ENCODE measurements at regions not wholly inside any gene's neighbourhood (a gene's known extent, or its start where the extent isn't known, plus 50 kb on each side); places are given as distances from the start of the nearest gene placed in this dataset.

DNA sequence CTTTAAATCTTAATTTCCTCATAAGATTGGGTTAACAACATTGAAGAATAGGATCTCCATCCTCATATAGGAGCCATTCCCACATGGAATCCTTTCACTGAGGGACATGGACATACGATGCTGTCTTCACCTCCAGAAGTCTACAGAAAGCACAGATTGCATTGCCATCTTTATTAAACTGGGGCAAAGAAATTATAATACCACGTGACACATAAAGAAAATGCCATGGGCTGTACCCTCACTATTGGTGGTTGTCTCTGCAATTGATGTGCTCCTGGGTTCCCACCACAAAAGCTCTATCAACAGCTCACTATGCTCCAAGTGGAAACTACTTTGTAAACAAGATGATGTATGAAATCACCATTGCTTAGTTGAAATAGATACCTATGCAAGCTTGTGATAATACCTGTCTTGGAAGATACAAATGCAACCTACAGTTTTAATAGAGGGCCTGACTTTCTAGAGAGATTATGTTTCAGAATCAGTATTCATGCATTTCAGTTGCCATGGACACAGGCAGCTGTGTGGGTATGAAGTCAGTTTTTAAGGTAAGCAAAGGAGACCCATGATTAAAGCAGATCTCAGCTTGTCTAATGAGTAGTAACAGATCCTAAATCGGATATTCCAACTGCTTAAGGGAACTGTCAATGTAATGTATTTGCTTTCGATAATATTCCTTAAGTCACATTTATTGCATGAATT lies 337.0 kb downstream of the RAD51AP2 start:
- ChIA-PET CTCF (no interaction called here), POLR2A (no interaction called here)
- no peaks in the 10 kb centered on the region for H3K4me1 ChIP-seq (ENCODE audit: insufficient read depth, low read length)
- no peak overlapping the region for H3K4me3 ChIP-seq (ENCODE audit: low read length)
- Mint-ChIP-seq H3K4me1 (ENCODE audit: low read depth) (no peaks in the 10 kb centered on the region), H3K36me3 (ENCODE audit: low read depth) (no peaks in the 10 kb centered on the region), H3K27ac (no peak overlapping the region), H3K4me3 (no peak overlapping the region), H3K9me3 (no peaks in the 10 kb centered on the region), H3K27me3 (no peaks in the 10 kb centered on the region)
- no peaks in the 10 kb centered on the region for H3K36me3 ChIP-seq (ENCODE audit: insufficient read depth, low read length)
- TF ChIP-seq, protein P1, sequence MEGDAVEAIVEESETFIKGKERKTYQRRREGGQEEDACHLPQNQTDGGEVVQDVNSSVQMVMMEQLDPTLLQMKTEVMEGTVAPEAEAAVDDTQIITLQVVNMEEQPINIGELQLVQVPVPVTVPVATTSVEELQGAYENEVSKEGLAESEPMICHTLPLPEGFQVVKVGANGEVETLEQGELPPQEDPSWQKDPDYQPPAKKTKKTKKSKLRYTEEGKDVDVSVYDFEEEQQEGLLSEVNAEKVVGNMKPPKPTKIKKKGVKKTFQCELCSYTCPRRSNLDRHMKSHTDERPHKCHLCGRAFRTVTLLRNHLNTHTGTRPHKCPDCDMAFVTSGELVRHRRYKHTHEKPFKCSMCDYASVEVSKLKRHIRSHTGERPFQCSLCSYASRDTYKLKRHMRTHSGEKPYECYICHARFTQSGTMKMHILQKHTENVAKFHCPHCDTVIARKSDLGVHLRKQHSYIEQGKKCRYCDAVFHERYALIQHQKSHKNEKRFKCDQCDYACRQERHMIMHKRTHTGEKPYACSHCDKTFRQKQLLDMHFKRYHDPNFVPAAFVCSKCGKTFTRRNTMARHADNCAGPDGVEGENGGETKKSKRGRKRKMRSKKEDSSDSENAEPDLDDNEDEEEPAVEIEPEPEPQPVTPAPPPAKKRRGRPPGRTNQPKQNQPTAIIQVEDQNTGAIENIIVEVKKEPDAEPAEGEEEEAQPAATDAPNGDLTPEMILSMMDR (IDR thresholded peaks at IDR 0.05): no peak
- DNase-seq (no peak), ATAC-seq (ENCODE audit: poor library complexity) (no peak)
- H3K27ac ChIP-seq (ENCODE audit: low read depth in 1 of 2, low read length in 2 of 2): no peak overlapping the region
- intact Hi-C loops (cut with DNase I, micrococcal nuclease): no loop called here
- peaks cover 0 to 3% of the 10 kb centered on the region in 2 experiments for H3K9me3 ChIP-seq (ENCODE audit: control insufficient read depth in 1 of 2, insufficient read depth in 1 of 2, low read length in 2 of 2)
- H3K27me3 ChIP-seq (ENCODE audit: control insufficient read depth in 1 of 2, insufficient read depth in 2 of 2, low read length in 2 of 2): no peaks in the 10 kb centered on the region

GRCh38 chr2:17179145-17179808 lies 339.0 kb downstream of the RAD51AP2 start:
- CTCF ChIA-PET: no interaction called here
- no peaks in the 10 kb centered on the region for H3K36me3 Mint-ChIP-seq (ENCODE audit: low read depth)
- Histone ChIP-seq H3K9me3 (ENCODE audit: control insufficient read depth in 1 of 2, insufficient read depth in 1 of 2, low read length in 2 of 2) (peaks cover 0 to 3% of the 10 kb centered on the region in 2 experiments), H3K4me3 (ENCODE audit: low read length) (no peak overlapping the region), H3K4me1 (ENCODE audit: insufficient read depth, low read length) (no peaks in the 10 kb centered on the region), H3K36me3 (ENCODE audit: insufficient read depth, low read length) (no peaks in the 10 kb centered on the region), H3K27ac (ENCODE audit: low read depth in 1 of 2, low read length in 2 of 2) (no peak overlapping the region), H3K27me3 (ENCODE audit: control insufficient read depth in 1 of 2, insufficient read depth in 2 of 2, low read length in 2 of 2) (no peaks in the 10 kb centered on the region)
- POLR2A ChIA-PET: no interaction called here
- no peaks in the 10 kb centered on the region for H3K4me1 Mint-ChIP-seq (ENCODE audit: low read depth)
- ATAC-seq (ENCODE audit: poor library complexity) (no peak), DNase-seq (no peak)
- H3K9me3 Mint-ChIP-seq: peaks cover 2% of the 10 kb centered on the region
- no peak overlapping the region for H3K27ac Mint-ChIP-seq
- TF ChIP-seq, protein P1 (IDR thresholded peaks at IDR 0.05): no peak
- intact Hi-C loops (cut with DNase I, micrococcal nuclease): no loop called here
- no peak overlapping the region for H3K4me3 Mint-ChIP-seq
- H3K27me3 Mint-ChIP-seq: no peaks in the 10 kb centered on the region

DNA sequence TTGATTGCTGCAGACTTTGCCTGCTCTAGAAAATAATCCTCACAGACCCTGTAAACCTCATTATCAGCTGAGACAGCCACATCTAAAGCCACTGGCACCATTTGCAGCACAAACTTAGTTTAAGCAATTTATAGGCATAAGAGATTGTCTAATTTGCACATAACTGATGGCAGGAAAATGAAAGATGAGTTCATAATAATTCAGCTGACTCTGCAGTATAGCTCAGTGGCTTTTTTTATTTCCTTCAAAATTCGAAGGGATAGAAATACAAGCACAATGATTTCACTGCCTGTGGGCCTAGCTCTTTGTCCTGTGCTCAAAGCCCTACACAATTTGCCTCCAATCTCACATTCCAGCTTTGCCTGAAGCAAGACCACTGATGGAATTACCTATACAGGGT lies 341.2 kb downstream of the RAD51AP2 start:
- Mint-ChIP-seq H3K27ac (no peak overlapping the region), H3K4me1 (ENCODE audit: low read depth) (no peaks in the 10 kb centered on the region), H3K4me3 (no peak overlapping the region), H3K9me3 (peaks cover 6% of the 10 kb centered on the region), H3K36me3 (ENCODE audit: low read depth) (no peaks in the 10 kb centered on the region), H3K27me3 (no peaks in the 10 kb centered on the region)
- H3K27me3 ChIP-seq (ENCODE audit: control insufficient read depth in 1 of 2, insufficient read depth in 2 of 2, low read length in 2 of 2): no peaks in the 10 kb centered on the region
- DNase-seq (no peak), ATAC-seq (ENCODE audit: poor library complexity) (no peak)
- intact Hi-C loops (cut with DNase I, micrococcal nuclease): no loop called here
- ChIA-PET POLR2A (no interaction called here), CTCF (interaction anchor here (1.3 kb wide), 1 partner anchor 10 kb away, joined by 4 read pairs; no protein-coding TSS in a partner anchor)
- no peak overlapping the region for H3K27ac ChIP-seq (ENCODE audit: low read depth in 1 of 2, low read length in 2 of 2)
- H3K36me3 ChIP-seq (ENCODE audit: insufficient read depth, low read length): no peaks in the 10 kb centered on the region
- H3K9me3 ChIP-seq (ENCODE audit: control insufficient read depth in 1 of 2, insufficient read depth in 1 of 2, low read length in 2 of 2): peaks cover 0 to 3% of the 10 kb centered on the region in 2 experiments
- TF ChIP-seq, protein P1 (IDR thresholded peaks at IDR 0.05): no peak
- H3K4me1 ChIP-seq (ENCODE audit: insufficient read depth, low read length): no peaks in the 10 kb centered on the region
- no peak overlapping the region for H3K4me3 ChIP-seq (ENCODE audit: low read length)
